ENCODE measurements at regions not wholly inside any gene's neighbourhood (a gene's known extent, or its start where the extent isn't known, plus 50 kb on each side); places are given as distances from the start of the nearest gene placed in this dataset.

- Histone ChIP-seq H3K79me2 (replicated peaks; ENCODE audit: insufficient read depth, low read length) (no peaks in the 10 kb centered on the region), H4K20me1 (ENCODE audit: insufficient read depth) (no peaks in the 10 kb centered on the region), H3K9me3 (ENCODE audit: low read length) (no peaks in the 10 kb centered on the region), H3K4me3 (ENCODE audit: low read length) (no peak overlapping the region), H3K36me3 (ENCODE audit: insufficient read depth, low read length) (no peaks in the 10 kb centered on the region), H3K4me2 (ENCODE audit: low read length) (no peak overlapping the region), H3K27me3 (ENCODE audit: insufficient read depth, low read depth, low read length) (no peaks in the 10 kb centered on the region), H3K9ac (ENCODE audit: low read length) (no peak overlapping the region), H3K9me2 (ENCODE audit: insufficient read depth, low read length) (no peaks in the 10 kb centered on the region), H2AFZ (ENCODE audit: low read depth, low read length) (no peak overlapping the region), H3K27ac (ENCODE audit: low read length) (no peak overlapping the region), H3F3A (ENCODE audit: insufficient read depth, low read length, poor library complexity, severe bottlenecking) (no peaks in the 10 kb centered on the region)
- TF ChIP-seq, protein P1, sequence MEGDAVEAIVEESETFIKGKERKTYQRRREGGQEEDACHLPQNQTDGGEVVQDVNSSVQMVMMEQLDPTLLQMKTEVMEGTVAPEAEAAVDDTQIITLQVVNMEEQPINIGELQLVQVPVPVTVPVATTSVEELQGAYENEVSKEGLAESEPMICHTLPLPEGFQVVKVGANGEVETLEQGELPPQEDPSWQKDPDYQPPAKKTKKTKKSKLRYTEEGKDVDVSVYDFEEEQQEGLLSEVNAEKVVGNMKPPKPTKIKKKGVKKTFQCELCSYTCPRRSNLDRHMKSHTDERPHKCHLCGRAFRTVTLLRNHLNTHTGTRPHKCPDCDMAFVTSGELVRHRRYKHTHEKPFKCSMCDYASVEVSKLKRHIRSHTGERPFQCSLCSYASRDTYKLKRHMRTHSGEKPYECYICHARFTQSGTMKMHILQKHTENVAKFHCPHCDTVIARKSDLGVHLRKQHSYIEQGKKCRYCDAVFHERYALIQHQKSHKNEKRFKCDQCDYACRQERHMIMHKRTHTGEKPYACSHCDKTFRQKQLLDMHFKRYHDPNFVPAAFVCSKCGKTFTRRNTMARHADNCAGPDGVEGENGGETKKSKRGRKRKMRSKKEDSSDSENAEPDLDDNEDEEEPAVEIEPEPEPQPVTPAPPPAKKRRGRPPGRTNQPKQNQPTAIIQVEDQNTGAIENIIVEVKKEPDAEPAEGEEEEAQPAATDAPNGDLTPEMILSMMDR (IDR thresholded peaks at IDR 0.05; ENCODE audit: poor library complexity, severe bottlenecking) = no peak
- TF ChIP-seq TAF1 (IDR thresholded peaks at IDR 0.05; ENCODE audit: low read depth) (no peak), EZH2 (IDR thresholded peaks at IDR 0.05; ENCODE audit: borderline replicate concordance, insufficient read depth, low read length, poor library complexity, severe bottlenecking) (no peak), POLR2AphosphoS5 (IDR thresholded peaks at IDR 0.05) (no peak), SMC3 (conservative IDR thresholded peaks at IDR 0.05; ENCODE audit: poor library complexity) (no peak), RAD21 (conservative IDR thresholded peaks at IDR 0.05) (no peak), EP300 (conservative IDR thresholded peaks at IDR 0.05; ENCODE audit: poor library complexity, severe bottlenecking) (no peak), MXI1 (conservative IDR thresholded peaks at IDR 0.05; ENCODE audit: poor library complexity, severe bottlenecking) (no peak)
- TF ChIP-seq, protein P2, sequence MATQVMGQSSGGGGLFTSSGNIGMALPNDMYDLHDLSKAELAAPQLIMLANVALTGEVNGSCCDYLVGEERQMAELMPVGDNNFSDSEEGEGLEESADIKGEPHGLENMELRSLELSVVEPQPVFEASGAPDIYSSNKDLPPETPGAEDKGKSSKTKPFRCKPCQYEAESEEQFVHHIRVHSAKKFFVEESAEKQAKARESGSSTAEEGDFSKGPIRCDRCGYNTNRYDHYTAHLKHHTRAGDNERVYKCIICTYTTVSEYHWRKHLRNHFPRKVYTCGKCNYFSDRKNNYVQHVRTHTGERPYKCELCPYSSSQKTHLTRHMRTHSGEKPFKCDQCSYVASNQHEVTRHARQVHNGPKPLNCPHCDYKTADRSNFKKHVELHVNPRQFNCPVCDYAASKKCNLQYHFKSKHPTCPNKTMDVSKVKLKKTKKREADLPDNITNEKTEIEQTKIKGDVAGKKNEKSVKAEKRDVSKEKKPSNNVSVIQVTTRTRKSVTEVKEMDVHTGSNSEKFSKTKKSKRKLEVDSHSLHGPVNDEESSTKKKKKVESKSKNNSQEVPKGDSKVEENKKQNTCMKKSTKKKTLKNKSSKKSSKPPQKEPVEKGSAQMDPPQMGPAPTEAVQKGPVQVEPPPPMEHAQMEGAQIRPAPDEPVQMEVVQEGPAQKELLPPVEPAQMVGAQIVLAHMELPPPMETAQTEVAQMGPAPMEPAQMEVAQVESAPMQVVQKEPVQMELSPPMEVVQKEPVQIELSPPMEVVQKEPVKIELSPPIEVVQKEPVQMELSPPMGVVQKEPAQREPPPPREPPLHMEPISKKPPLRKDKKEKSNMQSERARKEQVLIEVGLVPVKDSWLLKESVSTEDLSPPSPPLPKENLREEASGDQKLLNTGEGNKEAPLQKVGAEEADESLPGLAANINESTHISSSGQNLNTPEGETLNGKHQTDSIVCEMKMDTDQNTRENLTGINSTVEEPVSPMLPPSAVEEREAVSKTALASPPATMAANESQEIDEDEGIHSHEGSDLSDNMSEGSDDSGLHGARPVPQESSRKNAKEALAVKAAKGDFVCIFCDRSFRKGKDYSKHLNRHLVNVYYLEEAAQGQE (IDR thresholded peaks at IDR 0.05; ENCODE audit: borderline replicate concordance) = no peak
Observed at GRCh38 chrX:82412858-82413257, 1095.2 kb upstream of the POU3F4 start.

GRCh38 chrX:82442281-82442680, 1065.8 kb upstream of the POU3F4 start:
- Histone ChIP-seq H3K4me3 (ENCODE audit: low read length) (no peak overlapping the region), H2AFZ (ENCODE audit: low read depth, low read length) (no peak overlapping the region), H3K36me3 (ENCODE audit: insufficient read depth, low read length) (no peaks in the 10 kb centered on the region), H4K20me1 (ENCODE audit: insufficient read depth) (no peaks in the 10 kb centered on the region), H3F3A (ENCODE audit: insufficient read depth, low read length, poor library complexity, severe bottlenecking) (no peaks in the 10 kb centered on the region), H3K9me3 (ENCODE audit: low read length) (no peaks in the 10 kb centered on the region), H3K9me2 (ENCODE audit: insufficient read depth, low read length) (no peaks in the 10 kb centered on the region), H3K9ac (ENCODE audit: low read length) (peak overlapping the region; percentile 23), H3K27me3 (ENCODE audit: insufficient read depth, low read depth, low read length) (no peaks in the 10 kb centered on the region), H3K79me2 (replicated peaks; ENCODE audit: insufficient read depth, low read length) (no peaks in the 10 kb centered on the region), H3K4me2 (ENCODE audit: low read length) (no peak overlapping the region), H3K27ac (ENCODE audit: low read length) (peak overlapping the region; percentile 80)
- TF ChIP-seq EZH2 (IDR thresholded peaks at IDR 0.05; ENCODE audit: borderline replicate concordance, insufficient read depth, low read length, poor library complexity, severe bottlenecking) (no peak), MXI1 (conservative IDR thresholded peaks at IDR 0.05; ENCODE audit: poor library complexity, severe bottlenecking) (no peak), SMC3 (conservative IDR thresholded peaks at IDR 0.05; ENCODE audit: poor library complexity) (no peak), EP300 (conservative IDR thresholded peaks at IDR 0.05; ENCODE audit: poor library complexity, severe bottlenecking) (no peak), POLR2AphosphoS5 (IDR thresholded peaks at IDR 0.05) (no peak)
- TF ChIP-seq, protein P1 (IDR thresholded peaks at IDR 0.05; ENCODE audit: poor library complexity, severe bottlenecking) = no peak
- TF ChIP-seq, protein P2 (IDR thresholded peaks at IDR 0.05; ENCODE audit: borderline replicate concordance) = no peak

Data from neural cell (in vitro differentiated cells).